Esophagus squamous epithelium (tissue), 5 donors: ENCODE measurements at regions not wholly inside any gene's neighbourhood (a gene's known extent, or its start where the extent isn't known, plus 50 kb on each side); places are given as distances from the start of the nearest gene placed in this dataset.

ENCODE experiments used
- DNase-seq: peaks from one replicate; lab custom pipeline; 2025; lab: John Stamatoyannopoulos, UW
- H3K27ac ChIP-seq, 4 donors: fragments of 200-600 bp; sonication (generic); one replicate each; pipeline ENCODE4 v1.5.1; 2016 to 2019; ENCODE audit warnings: mild to moderate bottlenecking in 1 of 4
- H3K27me3 ChIP-seq, 4 donors: fragments of 200-600 bp; sonication (generic); 1 replicate in 3 of 4; 2 replicates in 1 of 4; pipeline versions ENCODE4 v1.5.1 to v1.6.0; 2017 to 2021; ENCODE audit warnings: antibody characterized with exemption in 1 of 4
- H3K36me3 ChIP-seq, 3 donors: fragments of 200-600 bp; sonication (generic); one replicate each; pipeline ENCODE4 v1.5.1; 2016 to 2019
- H3K4me1 ChIP-seq, 3 donors: fragments of 200-600 bp; sonication (generic); one replicate each; pipeline ENCODE4 v1.5.1; 2017 to 2019
- H3K4me3 ChIP-seq, 4 donors: fragments of 200-600 bp; sonication (generic); 1 replicate in 3 of 4; 2 replicates in 1 of 4; pipeline ENCODE4 v1.5.1; 2016 to 2019; ENCODE audit warnings: mild to moderate bottlenecking in 2 of 4, moderate library complexity in 1 of 4
- H3K9me3 ChIP-seq, 3 donors: fragments of 200-600 bp; sonication (generic); one replicate each; pipeline ENCODE4 v1.5.1; 2016 to 2019
- CTCF ChIP-seq, 6 experiments: fragments of 450-650 bp in 4 of 6; fragments of 200-600 bp in 2 of 6; sonication (generic) in 2 of 6; IDR thresholded peaks; one replicate each; pipeline ENCODE4 v1.5.1; 2016 to 2019; ENCODE audit warnings: antibody characterized with exemption in 6 of 6, mild to moderate bottlenecking in 4 of 6, moderate library complexity in 4 of 6
- POLR2A ChIP-seq, 4 donors: fragments of 450-650 bp; IDR thresholded peaks; one replicate each; pipeline ENCODE4 v1.6.1; 2017; ENCODE audit warnings: antibody characterized with exemption in 4 of 4, mild to moderate bottlenecking in 4 of 4, moderate library complexity in 3 of 4
- WGBS, 2 donors: methylation state at CpG; one replicate each; pipeline ENCODE4 v1.1.5; 2018; 5-methylcytosine and 5-hydroxymethylcytosine counted together
- intact Hi-C: fragments of 100-400 bp; cut with DNase I; formaldehyde crosslinking; loops from one replicate; pipeline ENCODE4 v1.15.0; 2022
- donor health status: DM: yes; HTN: yes; CAD: no.

GRCh38 chr6:92166666-92167065 lies 1252.7 kb downstream of the EPHA7 start:
- no peak for TF ChIP-seq POLR2A (IDR thresholded peaks at IDR 0.05)
- no peak for TF ChIP-seq CTCF (IDR thresholded peaks at IDR 0.05)
- Histone ChIP-seq H3K4me1 (no peaks in the 10 kb centered on the region), H3K4me3 (no peak overlapping the region), H3K27me3 (no peaks in the 10 kb centered on the region), H3K9me3 (no peaks in the 10 kb centered on the region), H3K27ac (no peak overlapping the region), H3K36me3 (no peaks in the 10 kb centered on the region)
- intact Hi-C loops, result no loop called here
- DNase-seq, result no peak

- no peak overlapping the region for H3K27ac ChIP-seq
- no peaks in the 10 kb centered on the region for H3K27me3 ChIP-seq
- no peaks in the 10 kb centered on the region for H3K4me1 ChIP-seq
- no peaks in the 10 kb centered on the region for H3K36me3 ChIP-seq
- H3K9me3 ChIP-seq, result no peaks in the 10 kb centered on the region
- no peak overlapping the region for H3K4me3 ChIP-seq
- intact Hi-C loops, result no loop called here
- DNase-seq, result no peak
- TF ChIP-seq POLR2A (IDR thresholded peaks at IDR 0.05), result no peak
- no peak for TF ChIP-seq CTCF (IDR thresholded peaks at IDR 0.05)
Observed at GRCh38 chr6:92161953-92162352, 1257.4 kb downstream of the EPHA7 start.

GRCh38 chr6:92160226-92160625 lies 1259.1 kb downstream of the EPHA7 start:
- no peak overlapping the region for H3K27ac ChIP-seq
- H3K27me3 ChIP-seq, result no peaks in the 10 kb centered on the region
- DNase-seq, result no peak
- intact Hi-C loops, result no loop called here
- TF ChIP-seq POLR2A (IDR thresholded peaks at IDR 0.05), result no peak
- no peak for TF ChIP-seq CTCF (IDR thresholded peaks at IDR 0.05)
- H3K4me3 ChIP-seq, result no peak overlapping the region
- no peaks in the 10 kb centered on the region for H3K4me1 ChIP-seq
- 68 to 70% methylated on average over 3 of the region's 3 CpGs for WGBS, 2 donors
- H3K9me3 ChIP-seq, result no peaks in the 10 kb centered on the region
- no peaks in the 10 kb centered on the region for H3K36me3 ChIP-seq

- TF ChIP-seq CTCF (IDR thresholded peaks at IDR 0.05), result no peak
- TF ChIP-seq POLR2A (IDR thresholded peaks at IDR 0.05), result no peak
- Histone ChIP-seq H3K9me3 (no peaks in the 10 kb centered on the region), H3K27ac (no peak overlapping the region), H3K36me3 (no peaks in the 10 kb centered on the region), H3K27me3 (no peaks in the 10 kb centered on the region), H3K4me3 (no peak overlapping the region), H3K4me1 (no peaks in the 10 kb centered on the region)
- intact Hi-C loops, result no loop called here
- WGBS, 2 donors, result 60 to 67% methylated on average over 2 of the region's 2 CpGs
- DNase-seq, result no peak
Observed at GRCh38 chr6:92159046-92159445, 1260.3 kb downstream of the EPHA7 start.

GRCh38 chr6:92150553-92150952 lies 1268.8 kb downstream of the EPHA7 start:
- no peaks in the 10 kb centered on the region for H3K9me3 ChIP-seq
- no peak for TF ChIP-seq CTCF (IDR thresholded peaks at IDR 0.05)
- TF ChIP-seq POLR2A (IDR thresholded peaks at IDR 0.05), result no peak
- no peaks in the 10 kb centered on the region for H3K4me1 ChIP-seq
- intact Hi-C loops, result no loop called here
- no peak overlapping the region for H3K27ac ChIP-seq
- H3K4me3 ChIP-seq, result no peak overlapping the region
- DNase-seq, result no peak
- no peaks in the 10 kb centered on the region for H3K36me3 ChIP-seq
- H3K27me3 ChIP-seq, result no peaks in the 10 kb centered on the region
